Dendritic cell treated with granulocyte-macrophage colony-stimulating factor and Interleukin-4, amounts not matched to agents 40 ng/mL and 50 ng/mL, for 4 days (primary cell): ENCODE measurements at regions not wholly inside any gene's neighbourhood (a gene's known extent, or its start where the extent isn't known, plus 50 kb on each side); places are given as distances from the start of the nearest gene placed in this dataset.

Experiments used
- H3K27ac Mint-ChIP-seq: one replicate; pipeline ENCODE4 v1.8.0; 2022; ENCODE audit warnings: mild to moderate bottlenecking, mixed read lengths
- H3K27me3 Mint-ChIP-seq: one replicate; pipeline ENCODE4 v1.8.0; 2022; ENCODE audit warnings: mild to moderate bottlenecking, mixed read lengths
- H3K36me3 Mint-ChIP-seq: one replicate; pipeline ENCODE4 v1.8.0; 2022; ENCODE audit warnings: low read depth, mixed read lengths
- H3K4me1 Mint-ChIP-seq: one replicate; pipeline ENCODE4 v1.8.0; 2022; ENCODE audit warnings: low read depth, mixed read lengths
- H3K4me3 Mint-ChIP-seq: one replicate; pipeline ENCODE4 v1.8.0; 2022; ENCODE audit warnings: mild to moderate bottlenecking, moderate library complexity, mixed read lengths
- H3K9me3 Mint-ChIP-seq: one replicate; pipeline ENCODE4 v1.8.0; 2022; ENCODE audit warnings: mixed read lengths
- intact Hi-C: fragments of 100-400 bp; cut with micrococcal nuclease; formaldehyde crosslinking; loops from one replicate; pipeline ENCODE4 v1.15.0; 2022

- Mint-ChIP-seq H3K9me3 (no peaks in the 10 kb centered on the region), H3K4me3 (no peak overlapping the region), H3K27ac (no peak overlapping the region), H3K36me3 (no peaks in the 10 kb centered on the region), H3K4me1 (no peaks in the 10 kb centered on the region), H3K27me3 (peaks cover 6% of the 10 kb centered on the region)
- intact Hi-C loops: no loop called here
Observed at GRCh38 chr4:1494416-1495315, 88.4 kb upstream of the NKX1-1 start.

GRCh38 chr4:1493540-1494287, 87.5 kb upstream of the NKX1-1 start:
- H3K4me3 Mint-ChIP-seq: no peak overlapping the region
- intact Hi-C loops: no loop called here
- H3K27me3 Mint-ChIP-seq: peaks cover 6% of the 10 kb centered on the region
- no peak overlapping the region for H3K27ac Mint-ChIP-seq
- no peaks in the 10 kb centered on the region for H3K4me1 Mint-ChIP-seq
- H3K9me3 Mint-ChIP-seq: no peaks in the 10 kb centered on the region
- no peaks in the 10 kb centered on the region for H3K36me3 Mint-ChIP-seq

GRCh38 chr4:1492651-1493539, 86.7 kb upstream of the NKX1-1 start:
- no peaks in the 10 kb centered on the region for H3K9me3 Mint-ChIP-seq
- H3K36me3 Mint-ChIP-seq: no peaks in the 10 kb centered on the region
- intact Hi-C loops: no loop called here
- no peaks in the 10 kb centered on the region for H3K4me1 Mint-ChIP-seq
- peaks cover 6% of the 10 kb centered on the region for H3K27me3 Mint-ChIP-seq
- H3K27ac Mint-ChIP-seq: no peak overlapping the region
- no peak overlapping the region for H3K4me3 Mint-ChIP-seq

- Mint-ChIP-seq H3K27me3 (peaks cover 6% of the 10 kb centered on the region), H3K4me3 (no peak overlapping the region), H3K27ac (no peak overlapping the region), H3K9me3 (peaks cover 7% of the 10 kb centered on the region), H3K4me1 (no peaks in the 10 kb centered on the region), H3K36me3 (no peaks in the 10 kb centered on the region)
- intact Hi-C loops: no loop called here
Observed at GRCh38 chr4:1492142-1492457, 85.9 kb upstream of the NKX1-1 start.

GRCh38 chr4:1491328-1492141, 85.3 kb upstream of the NKX1-1 start:
- peaks cover 7% of the 10 kb centered on the region for H3K27me3 Mint-ChIP-seq
- intact Hi-C loops: no loop called here
- peaks cover 13% of the 10 kb centered on the region for H3K9me3 Mint-ChIP-seq
- no peak overlapping the region for H3K27ac Mint-ChIP-seq
- H3K36me3 Mint-ChIP-seq: no peaks in the 10 kb centered on the region
- H3K4me3 Mint-ChIP-seq: no peak overlapping the region
- no peaks in the 10 kb centered on the region for H3K4me1 Mint-ChIP-seq

- Mint-ChIP-seq H3K4me3 (no peak overlapping the region), H3K27me3 (peaks cover 9% of the 10 kb centered on the region), H3K9me3 (peaks cover 20% of the 10 kb centered on the region), H3K36me3 (no peaks in the 10 kb centered on the region), H3K27ac (no peak overlapping the region), H3K4me1 (no peaks in the 10 kb centered on the region)
- intact Hi-C loops: no loop called here
Observed at GRCh38 chr4:1490654-1491327, 84.5 kb upstream of the NKX1-1 start.

- H3K27ac Mint-ChIP-seq: no peak overlapping the region
- no peaks in the 10 kb centered on the region for H3K36me3 Mint-ChIP-seq
- intact Hi-C loops: no loop called here
- H3K9me3 Mint-ChIP-seq: peaks cover 27% of the 10 kb centered on the region
- no peaks in the 10 kb centered on the region for H3K4me1 Mint-ChIP-seq
- peaks cover 9% of the 10 kb centered on the region for H3K27me3 Mint-ChIP-seq
- H3K4me3 Mint-ChIP-seq: no peak overlapping the region
Observed at GRCh38 chr4:1490011-1490653, 83.9 kb upstream of the NKX1-1 start.

- intact Hi-C loops: no loop called here
- H3K9me3 Mint-ChIP-seq: peaks cover 32% of the 10 kb centered on the region
- H3K4me3 Mint-ChIP-seq: no peak overlapping the region
- H3K4me1 Mint-ChIP-seq: no peaks in the 10 kb centered on the region
- H3K36me3 Mint-ChIP-seq: no peaks in the 10 kb centered on the region
- no peak overlapping the region for H3K27ac Mint-ChIP-seq
- H3K27me3 Mint-ChIP-seq: peaks cover 11% of the 10 kb centered on the region
Observed at GRCh38 chr4:1489639-1489995, 83.4 kb upstream of the NKX1-1 start.

- Mint-ChIP-seq H3K9me3 (peaks cover 38% of the 10 kb centered on the region), H3K4me3 (no peak overlapping the region), H3K27ac (no peak overlapping the region), H3K27me3 (peaks cover 14% of the 10 kb centered on the region), H3K36me3 (no peaks in the 10 kb centered on the region), H3K4me1 (no peaks in the 10 kb centered on the region)
- intact Hi-C loops: no loop called here
Observed at GRCh38 chr4:1488831-1489638, 82.8 kb upstream of the NKX1-1 start.

GRCh38 chr4:1488357-1488756, 82.1 kb upstream of the NKX1-1 start:
- no peak overlapping the region for H3K27ac Mint-ChIP-seq
- no peaks in the 10 kb centered on the region for H3K4me1 Mint-ChIP-seq
- H3K27me3 Mint-ChIP-seq: peaks cover 14% of the 10 kb centered on the region
- intact Hi-C loops: no loop called here
- H3K36me3 Mint-ChIP-seq: no peaks in the 10 kb centered on the region
- no peak overlapping the region for H3K4me3 Mint-ChIP-seq
- peaks cover 39% of the 10 kb centered on the region for H3K9me3 Mint-ChIP-seq

- no peak overlapping the region for H3K27ac Mint-ChIP-seq
- H3K27me3 Mint-ChIP-seq: peaks cover 14% of the 10 kb centered on the region
Observed at GRCh38 chr4:1487761-1488160, 81.5 kb upstream of the NKX1-1 start.

GRCh38 chr4:1487106-1487505, 80.9 kb upstream of the NKX1-1 start:
- Mint-ChIP-seq H3K27ac (no peak overlapping the region), H3K4me3 (no peak overlapping the region), H3K4me1 (no peaks in the 10 kb centered on the region), H3K36me3 (no peaks in the 10 kb centered on the region), H3K27me3 (peaks cover 14% of the 10 kb centered on the region), H3K9me3 (peaks cover 39% of the 10 kb centered on the region)
- intact Hi-C loops: no loop called here

More at GRCh38 chr4:1487761-1488160, 81.5 kb upstream of the NKX1-1 start:
- no peak overlapping the region for H3K4me3 Mint-ChIP-seq
- no peaks in the 10 kb centered on the region for H3K36me3 Mint-ChIP-seq
- no peaks in the 10 kb centered on the region for H3K4me1 Mint-ChIP-seq
- H3K9me3 Mint-ChIP-seq: peaks cover 39% of the 10 kb centered on the region
- intact Hi-C loops: no loop called here
